ENCODE measurements at regions not wholly inside any gene's neighbourhood (a gene's known extent, or its start where the extent isn't known, plus 50 kb on each side); places are given as distances from the start of the nearest gene placed in this dataset.

GRCh38 chr3:145952536-145952935 lies 208.4 kb downstream of the PLOD2 start:
- TF ChIP-seq, protein P1, sequence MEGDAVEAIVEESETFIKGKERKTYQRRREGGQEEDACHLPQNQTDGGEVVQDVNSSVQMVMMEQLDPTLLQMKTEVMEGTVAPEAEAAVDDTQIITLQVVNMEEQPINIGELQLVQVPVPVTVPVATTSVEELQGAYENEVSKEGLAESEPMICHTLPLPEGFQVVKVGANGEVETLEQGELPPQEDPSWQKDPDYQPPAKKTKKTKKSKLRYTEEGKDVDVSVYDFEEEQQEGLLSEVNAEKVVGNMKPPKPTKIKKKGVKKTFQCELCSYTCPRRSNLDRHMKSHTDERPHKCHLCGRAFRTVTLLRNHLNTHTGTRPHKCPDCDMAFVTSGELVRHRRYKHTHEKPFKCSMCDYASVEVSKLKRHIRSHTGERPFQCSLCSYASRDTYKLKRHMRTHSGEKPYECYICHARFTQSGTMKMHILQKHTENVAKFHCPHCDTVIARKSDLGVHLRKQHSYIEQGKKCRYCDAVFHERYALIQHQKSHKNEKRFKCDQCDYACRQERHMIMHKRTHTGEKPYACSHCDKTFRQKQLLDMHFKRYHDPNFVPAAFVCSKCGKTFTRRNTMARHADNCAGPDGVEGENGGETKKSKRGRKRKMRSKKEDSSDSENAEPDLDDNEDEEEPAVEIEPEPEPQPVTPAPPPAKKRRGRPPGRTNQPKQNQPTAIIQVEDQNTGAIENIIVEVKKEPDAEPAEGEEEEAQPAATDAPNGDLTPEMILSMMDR (IDR thresholded peaks at IDR 0.05; ENCODE audit: control extremely low read depth, extremely low read depth, low read depth, missing control alignments) = no peak
- no peak for DNase-seq (ENCODE audit: extremely low spot score)
- ChIA-PET CTCF (no interaction called here), POLR2A (no interaction called here)

DNA sequence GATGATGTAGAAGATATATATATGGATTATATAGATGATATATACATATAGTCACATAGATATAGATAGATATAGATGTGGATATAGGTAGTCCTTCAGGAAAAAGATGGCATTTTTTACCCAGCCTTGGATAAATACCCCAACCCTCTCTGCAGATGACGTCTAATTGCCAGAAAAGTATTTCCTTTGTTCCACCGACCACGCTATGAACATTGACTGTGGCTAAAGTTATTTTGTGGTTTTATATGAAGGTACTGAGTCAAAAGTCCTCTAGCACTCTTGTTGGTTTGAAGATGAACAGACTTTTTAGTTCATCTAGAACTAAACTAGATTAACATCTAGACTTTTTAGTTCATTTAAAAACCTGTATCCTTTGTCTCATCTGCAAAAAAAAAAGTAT lies 207.7 kb downstream of the PLOD2 start:
- CTCF ChIA-PET = no interaction called here
- POLR2A ChIA-PET = no interaction called here
- DNase-seq (ENCODE audit: extremely low spot score) = no peak
- TF ChIP-seq, protein P1 (IDR thresholded peaks at IDR 0.05; ENCODE audit: control extremely low read depth, extremely low read depth, low read depth, missing control alignments) = no peak

DNA sequence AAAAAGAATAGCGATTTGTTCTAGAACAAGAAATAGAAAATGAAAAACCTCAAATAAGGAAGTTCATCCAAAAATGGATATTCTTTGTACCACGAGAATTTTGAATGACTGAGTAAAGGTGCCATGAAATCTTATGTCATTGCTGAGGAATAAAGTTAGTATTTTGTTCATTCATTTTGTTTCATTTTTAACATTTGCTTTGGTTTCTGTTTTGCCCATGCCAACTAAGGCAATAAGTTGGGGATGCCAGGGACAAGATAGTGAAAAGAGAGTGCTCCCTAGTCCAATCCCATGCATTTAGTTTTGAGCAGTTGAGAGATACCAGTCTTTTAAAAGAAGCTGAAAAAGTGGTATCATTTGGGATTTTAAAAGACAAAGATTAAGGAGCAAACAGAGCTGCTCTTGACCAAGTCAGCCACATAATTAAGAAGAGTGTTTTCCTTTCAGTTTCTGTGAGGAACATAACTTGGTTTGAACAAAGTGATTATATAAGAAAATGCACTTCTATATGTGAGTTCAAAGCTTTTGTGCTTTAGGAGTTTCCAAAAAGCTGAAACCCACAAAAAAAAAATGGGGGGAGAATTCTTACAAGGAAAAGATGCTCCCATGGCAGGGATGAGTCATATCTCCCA lies 201.4 kb downstream of the PLOD2 start:
- DNase-seq (ENCODE audit: extremely low spot score) = no peak
- ChIA-PET CTCF (interaction anchor here (1.9 kb wide), 1 partner anchor 10 kb away, joined by 4 read pairs; no protein-coding TSS in a partner anchor), POLR2A (no interaction called here)
- TF ChIP-seq, protein P1 (IDR thresholded peaks at IDR 0.05; ENCODE audit: control extremely low read depth, extremely low read depth, low read depth, missing control alignments) = no peak

- CTCF ChIA-PET = interaction anchor here (1.0 to 2.2 kb wide), 3 partner anchors 15 to 19 kb away, joined by 3 to 5 read pairs (median 5); no protein-coding TSS in a partner anchor
- DNase-seq (ENCODE audit: extremely low spot score) = no peak
- POLR2A ChIA-PET = no interaction called here
- TF ChIP-seq, protein P1 (IDR thresholded peaks at IDR 0.05; ENCODE audit: control extremely low read depth, extremely low read depth, low read depth, missing control alignments) = no peak
Observed at GRCh38 chr3:145963111-145963510, 197.9 kb downstream of the PLOD2 start.

DNA sequence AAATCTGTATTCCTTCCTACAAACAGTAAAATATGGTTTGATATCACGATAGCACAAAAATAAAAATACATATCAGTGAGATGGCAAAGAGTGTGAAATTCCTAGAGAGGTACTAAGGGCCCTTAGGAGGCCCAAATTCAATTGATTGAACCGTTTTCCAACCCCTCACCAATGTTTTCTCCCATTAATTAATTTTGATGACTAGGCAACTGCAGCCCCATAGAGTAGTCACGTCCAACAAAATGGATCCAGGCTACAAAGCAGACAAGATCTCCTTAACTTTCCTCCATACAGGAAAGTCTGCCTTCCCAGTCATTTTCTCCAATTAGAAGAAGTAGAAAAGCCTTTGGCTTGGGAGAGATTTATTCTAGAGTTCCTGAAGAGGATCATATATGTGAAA lies 193.9 kb downstream of the PLOD2 start:
- TF ChIP-seq, protein P1 (IDR thresholded peaks at IDR 0.05; ENCODE audit: control extremely low read depth, extremely low read depth, low read depth, missing control alignments) = no peak
- DNase-seq (ENCODE audit: extremely low spot score) = no peak
- ChIA-PET POLR2A (no interaction called here), CTCF (interaction anchor here (1.1 to 1.3 kb wide), 2 partner anchors 15 to 28 kb away, joined by 3 read pairs; no protein-coding TSS in a partner anchor)

GRCh38 chr3:145971186-145971585 lies 189.8 kb downstream of the PLOD2 start:
- no peak for DNase-seq (ENCODE audit: extremely low spot score)
- TF ChIP-seq, protein P1 (IDR thresholded peaks at IDR 0.05; ENCODE audit: control extremely low read depth, extremely low read depth, low read depth, missing control alignments) = no peak
- POLR2A ChIA-PET = no interaction called here
- CTCF ChIA-PET = no interaction called here

Measured in GM10248 (cell line).